HFFc6 (cell line): ENCODE measurements at regions not wholly inside any gene's neighbourhood (a gene's known extent, or its start where the extent isn't known, plus 50 kb on each side); places are given as distances from the start of the nearest gene placed in this dataset.

ENCODE experiments used
- DNase-seq: peaks from one replicate; pipeline ENCODE4 v3.0.0-alpha.2; 2018
- H3K27ac Mint-ChIP-seq: 2 replicates; pipeline ENCODE4 v1.8.0; 2020; ENCODE audit warnings: mild to moderate bottlenecking, mixed read lengths
- H3K27me3 Mint-ChIP-seq: 2 replicates; pipeline ENCODE4 v1.8.0; 2021; ENCODE audit warnings: mild to moderate bottlenecking, moderate library complexity, mixed read lengths; ENCODE audit not compliant: insufficient read depth
- H3K36me3 Mint-ChIP-seq: 2 replicates; pipeline ENCODE4 v1.8.0; 2021; ENCODE audit warnings: low read depth, mixed read lengths
- H3K4me1 Mint-ChIP-seq: 2 replicates; pipeline ENCODE4 v1.8.0; 2020; ENCODE audit warnings: low read depth, mixed read lengths
- H3K4me3 Mint-ChIP-seq: 2 replicates; pipeline ENCODE4 v1.8.0; 2020; ENCODE audit warnings: mild to moderate bottlenecking, moderate library complexity, mixed read lengths
- H3K9me3 Mint-ChIP-seq: 2 replicates; pipeline ENCODE4 v1.8.0; 2020; ENCODE audit warnings: mild to moderate bottlenecking, mixed read lengths
- CTCF ChIP-seq: fragments of 200-600 bp; sonication (generic); IDR thresholded peaks from 2 replicates; pipeline ENCODE4 v1.5.0; 2021; ENCODE audit warnings: antibody characterized with exemption, mild to moderate bottlenecking

GRCh38 chr17:79491006-79491405 lies 119.8 kb downstream of the RBFOX3 start:
- no peak for TF ChIP-seq CTCF
- Mint-ChIP-seq H3K27me3 (peaks cover 7% of the 10 kb centered on the region; the same call in 1 of the 2 replicates), H3K4me1 (no peaks in the 10 kb centered on the region), H3K27ac (no peak overlapping the region), H3K4me3 (no peak overlapping the region), H3K9me3 (peaks cover 64% of the 10 kb centered on the region), H3K36me3 (peaks cover 8% of the 10 kb centered on the region)
- no peak for DNase-seq

- TF ChIP-seq CTCF, result no peak
These were observed 120.3 kb downstream of the RBFOX3 start for GRCh38 chr17:79490530-79490929.

GRCh38 chr17:79487149-79487548 lies 123.7 kb downstream of the RBFOX3 start:
- Mint-ChIP-seq H3K36me3 (no peaks in the 10 kb centered on the region), H3K27me3 (peaks cover 7% of the 10 kb centered on the region; the same call in 1 of the 2 replicates), H3K4me1 (no peaks in the 10 kb centered on the region), H3K9me3 (peaks cover 60% of the 10 kb centered on the region), H3K27ac (no peak overlapping the region), H3K4me3 (no peak overlapping the region)
- TF ChIP-seq CTCF, result no peak
- DNase-seq, result no peak

More at GRCh38 chr17:79490530-79490929, 120.3 kb downstream of the RBFOX3 start:
- Mint-ChIP-seq H3K27me3 (peaks cover 7% of the 10 kb centered on the region; the same call in 1 of the 2 replicates), H3K4me3 (no peak overlapping the region), H3K27ac (no peak overlapping the region), H3K36me3 (peaks cover 8% of the 10 kb centered on the region), H3K9me3 (peaks cover 64% of the 10 kb centered on the region), H3K4me1 (no peaks in the 10 kb centered on the region)
- DNase-seq, result no peak

- H3K36me3 Mint-ChIP-seq, result no peaks in the 10 kb centered on the region
- H3K4me3 Mint-ChIP-seq, result no peak overlapping the region
- TF ChIP-seq CTCF, result no peak
- H3K27me3 Mint-ChIP-seq, result peaks cover 7% of the 10 kb centered on the region; the same call in 1 of the 2 replicates
- H3K9me3 Mint-ChIP-seq, result peaks cover 56% of the 10 kb centered on the region
- H3K27ac Mint-ChIP-seq, result no peak overlapping the region
- DNase-seq, result no peak
- no peaks in the 10 kb centered on the region for H3K4me1 Mint-ChIP-seq
These were observed 124.9 kb downstream of the RBFOX3 start for GRCh38 chr17:79485991-79486390.

GRCh38 chr17:79485419-79485985 lies 125.3 kb downstream of the RBFOX3 start:
- Mint-ChIP-seq H3K27ac (no peak overlapping the region), H3K9me3 (peaks cover 58% of the 10 kb centered on the region), H3K36me3 (no peaks in the 10 kb centered on the region), H3K27me3 (peaks cover 7% of the 10 kb centered on the region; the same call in 1 of the 2 replicates), H3K4me1 (no peaks in the 10 kb centered on the region), H3K4me3 (no peak overlapping the region)
- no peak for DNase-seq
- no peak for TF ChIP-seq CTCF
